H1 (cell line): ENCODE measurements at regions not wholly inside any gene's neighbourhood (a gene's known extent, or its start where the extent isn't known, plus 50 kb on each side); places are given as distances from the start of the nearest gene placed in this dataset.

ENCODE experiments used
- BRCA1 ChIP-seq: IDR thresholded peaks from 2 replicates; pipeline ENCODE4 v1.6.1; 2012; ENCODE audit warnings: low read depth, low read length, improper control_type of control experiment
- CBX8 ChIP-seq: fragments of 300-800, 300-1000 bp; sonication (generic); IDR thresholded peaks from 2 replicates; pipeline ENCODE4 v1.7.1; 2016; ENCODE audit warnings: low read depth, low read length, borderline replicate concordance
- CHD7 ChIP-seq: fragments of 300-600 bp; sonication (generic); IDR thresholded peaks from 2 replicates; pipeline ENCODE4 v1.7.1; 2012; ENCODE audit warnings: low read length, moderate library complexity, mild to moderate bottlenecking, inconsistent platforms; ENCODE audit not compliant: insufficient replicate concordance
- POLR2A ChIP-seq, 2 experiments: IDR thresholded peaks; 1 replicate in 1 of 2; 2 replicates in 1 of 2; pipeline ENCODE4 v1.6.1; 2011; ENCODE audit warnings: low read depth in 2 of 2, low read length in 2 of 2, mild to moderate bottlenecking in 2 of 2; ENCODE audit errors: control extremely low read depth in 1 of 2
- POLR2AphosphoS5 ChIP-seq: IDR thresholded peaks from 2 replicates; pipeline ENCODE4 v1.6.1; 2011; ENCODE audit warnings: low read depth, low read length
- SAP30 ChIP-seq: fragments of 300-600 bp; sonication (generic); IDR thresholded peaks from 2 replicates; pipeline ENCODE4 v1.7.1; 2012; ENCODE audit warnings: low read length, moderate library complexity, mild to moderate bottlenecking, inconsistent platforms; ENCODE audit not compliant: insufficient read depth, insufficient replicate concordance

GRCh38 chr2:160687629-160688028 is 194.0 kb upstream of the RBMS1 start (continued):
- TF ChIP-seq CHD7 (no peak), POLR2A (IDR thresholded peaks at IDR 0.05; ENCODE audit: control extremely low read depth in 1 of 2, low read depth in 2 of 2, low read length in 2 of 2) (no peak), BRCA1 (no peak), CBX8 (no peak), POLR2AphosphoS5 (no peak), SAP30 (no peak)
